Mucosa of descending colon (tissue), 3 donors: ENCODE measurements at regions not wholly inside any gene's neighbourhood (a gene's known extent, or its start where the extent isn't known, plus 50 kb on each side); places are given as distances from the start of the nearest gene placed in this dataset.

Experiments used
- ATAC-seq: fragments of 200-7000 bp; cut with Tn5 transposase; one replicate; pipeline ENCODE4 v1.9.1; 2020; ENCODE audit warnings: mild to moderate bottlenecking, moderate library complexity
- DNase-seq, 3 donors: peaks; one replicate each; pipeline ENCODE4 v3.0.0-alpha.2; 2020
- H3K36me3 ChIP-seq: fragments of 200-600 bp; one replicate; pipeline ENCODE4 v1.8.0; 2021; ENCODE audit warnings: low read depth, mild to moderate bottlenecking
- H3K4me1 ChIP-seq: fragments of 200-600 bp; one replicate; pipeline ENCODE4 v1.8.0; 2021; ENCODE audit warnings: low read depth, mild to moderate bottlenecking
- H3K4me3 ChIP-seq: fragments of 200-600 bp; one replicate; pipeline ENCODE4 v1.8.0; 2021; ENCODE audit warnings: mild to moderate bottlenecking
- H3K9me3 ChIP-seq: fragments of 200-600 bp; one replicate; pipeline ENCODE4 v1.8.0; 2021; ENCODE audit warnings: mild to moderate bottlenecking
- CTCF ChIP-seq: fragments of 200-600 bp; IDR thresholded peaks from one replicate; pipeline ENCODE4 v1.8.0; 2022; ENCODE audit warnings: antibody characterized with exemption, mild to moderate bottlenecking
- intact Hi-C, 2 donors: fragments of 100-400 bp; cut with DNase I in 1 of 2; cut with micrococcal nuclease in 1 of 2; formaldehyde crosslinking; loops; one replicate each; pipeline versions ENCODE4 v1.11.0 to v1.11.1; 2022; cut with DNase I, micrococcal nuclease
- donor health status: DM: no; HTN: no; CAD: no; lungs with moderate emphysema.
- donor health status: DM: no; HTN: no; CAD: no.
- donor health status: DM: no; HTN: yes; CAD: no.

GRCh38 chr18:41599466-41599865, 355.6 kb upstream of the PIK3C3 start:
- Histone ChIP-seq H3K9me3 (no peaks in the 10 kb centered on the region), H3K4me3 (no peak overlapping the region), H3K4me1 (no peaks in the 10 kb centered on the region), H3K36me3 (no peaks in the 10 kb centered on the region)
- ATAC-seq (no peak), DNase-seq (no peak)
- intact Hi-C loops: no loop called here
- TF ChIP-seq CTCF: no peak

- no peaks in the 10 kb centered on the region for H3K4me1 ChIP-seq
- DNase-seq (no peak), ATAC-seq (no peak)
- H3K4me3 ChIP-seq: no peak overlapping the region
- TF ChIP-seq CTCF: no peak
- no peaks in the 10 kb centered on the region for H3K9me3 ChIP-seq
- intact Hi-C loops: no loop called here
- H3K36me3 ChIP-seq: no peaks in the 10 kb centered on the region
These were observed 360.5 kb upstream of the PIK3C3 start for GRCh38 chr18:41594582-41594981.

GRCh38 chr18:41593171-41593675, 361.8 kb upstream of the PIK3C3 start:
- TF ChIP-seq CTCF: no peak
- Histone ChIP-seq H3K36me3 (no peaks in the 10 kb centered on the region), H3K9me3 (no peaks in the 10 kb centered on the region), H3K4me1 (no peaks in the 10 kb centered on the region), H3K4me3 (no peak overlapping the region)
- no peak for DNase-seq
- no peak for ATAC-seq
- intact Hi-C loops: no loop called here

GRCh38 chr18:41587976-41588375, 367.1 kb upstream of the PIK3C3 start:
- DNase-seq (no peak), ATAC-seq (no peak)
- Histone ChIP-seq H3K36me3 (no peaks in the 10 kb centered on the region), H3K4me3 (no peak overlapping the region), H3K4me1 (no peaks in the 10 kb centered on the region), H3K9me3 (no peaks in the 10 kb centered on the region)
- no peak for TF ChIP-seq CTCF
- intact Hi-C loops: no loop called here

- intact Hi-C loops: no loop called here
- no peaks in the 10 kb centered on the region for H3K9me3 ChIP-seq
- no peak for DNase-seq
- TF ChIP-seq CTCF: no peak
- no peaks in the 10 kb centered on the region for H3K4me1 ChIP-seq
- H3K36me3 ChIP-seq: no peaks in the 10 kb centered on the region
- no peak for ATAC-seq
- H3K4me3 ChIP-seq: no peak overlapping the region
These were observed 369.5 kb upstream of the PIK3C3 start for GRCh38 chr18:41585512-41585911.

GRCh38 chr18:41579185-41579584, 375.8 kb upstream of the PIK3C3 start:
- no peak overlapping the region for H3K4me3 ChIP-seq
- no peaks in the 10 kb centered on the region for H3K9me3 ChIP-seq
- no peak for TF ChIP-seq CTCF
- ATAC-seq (no peak), DNase-seq (no peak)
- intact Hi-C loops: no loop called here
- H3K36me3 ChIP-seq: no peaks in the 10 kb centered on the region
- H3K4me1 ChIP-seq: no peaks in the 10 kb centered on the region
